HepG2 (cell line): ENCODE measurements at regions not wholly inside any gene's neighbourhood (a gene's known extent, or its start where the extent isn't known, plus 50 kb on each side); places are given as distances from the start of the nearest gene placed in this dataset.

Experiments used
- CTCF ChIP-seq: sonication (generic); formaldehyde crosslinking; IDR thresholded peaks from 2 replicates; pipeline ENCODE4 v1.5.0; 2020; ENCODE audit warnings: mild to moderate bottlenecking, missing genetic modification reagents, moderate library complexity
- EZH2 ChIP-seq: conservative IDR thresholded peaks from 2 replicates; pipeline ENCODE4 v1.6.1; 2012; ENCODE audit warnings: mild to moderate bottlenecking, low read depth, low read length, moderate library complexity
- HDAC2 ChIP-seq: sonication (generic); formaldehyde crosslinking; IDR thresholded peaks from 2 replicates; pipeline ENCODE4 v1.4.0; 2020; ENCODE audit warnings: missing genetic modification reagents
- KDM5B ChIP-seq: sonication (generic); formaldehyde crosslinking; IDR thresholded peaks from 2 replicates; pipeline ENCODE4 v1.4.0; 2020; ENCODE audit warnings: missing genetic modification reagents, mild to moderate bottlenecking, borderline replicate concordance
- SIN3A ChIP-seq: IDR thresholded peaks from 2 replicates; pipeline ENCODE4 v1.6.1; 2011; ENCODE audit warnings: low read depth, mild to moderate bottlenecking, control low read depth, low read length, borderline replicate concordance
- ZBTB2 ChIP-seq: sonication (generic); formaldehyde crosslinking; IDR thresholded peaks from 2 replicates; pipeline ENCODE4 v1.8.0; 2022; ENCODE audit warnings: low read depth, missing genetic modification reagents
- ZNF263 ChIP-seq: sonication (generic); formaldehyde crosslinking; IDR thresholded peaks from 2 replicates; pipeline ENCODE4 v1.4.0; 2020; ENCODE audit warnings: missing genetic modification reagents
- ZNF441 ChIP-seq: sonication (generic); formaldehyde crosslinking; IDR thresholded peaks from 2 replicates; pipeline ENCODE4 v1.7.0; 2021; ENCODE audit warnings: missing genetic modification reagents, borderline replicate concordance
- ZNF670 ChIP-seq: sonication (generic); formaldehyde crosslinking; IDR thresholded peaks from 2 replicates; pipeline ENCODE4 v1.8.0; 2022; ENCODE audit warnings: mild to moderate bottlenecking, missing genetic modification reagents, borderline replicate concordance
- ZNF792 ChIP-seq: IDR thresholded peaks from 2 replicates; pipeline ENCODE4 v1.6.1; 2016
- ZSCAN30 ChIP-seq: sonication (generic); formaldehyde crosslinking; IDR thresholded peaks from 2 replicates; pipeline ENCODE4 v1.5.0; 2020; ENCODE audit warnings: mild to moderate bottlenecking, missing genetic modification reagents
- TF ChIP-seq, protein P1 (sequence below): sonication (generic); formaldehyde crosslinking; IDR thresholded peaks from 2 replicates; pipeline ENCODE4 v1.4.0; 2020; ENCODE audit warnings: mild to moderate bottlenecking, missing genetic modification reagents
- TF ChIP-seq, protein P2 (sequence below): sonication (generic); formaldehyde crosslinking; IDR thresholded peaks from 2 replicates; pipeline ENCODE4 v1.4.0; 2020; ENCODE audit warnings: mild to moderate bottlenecking, missing genetic modification reagents

DNA sequence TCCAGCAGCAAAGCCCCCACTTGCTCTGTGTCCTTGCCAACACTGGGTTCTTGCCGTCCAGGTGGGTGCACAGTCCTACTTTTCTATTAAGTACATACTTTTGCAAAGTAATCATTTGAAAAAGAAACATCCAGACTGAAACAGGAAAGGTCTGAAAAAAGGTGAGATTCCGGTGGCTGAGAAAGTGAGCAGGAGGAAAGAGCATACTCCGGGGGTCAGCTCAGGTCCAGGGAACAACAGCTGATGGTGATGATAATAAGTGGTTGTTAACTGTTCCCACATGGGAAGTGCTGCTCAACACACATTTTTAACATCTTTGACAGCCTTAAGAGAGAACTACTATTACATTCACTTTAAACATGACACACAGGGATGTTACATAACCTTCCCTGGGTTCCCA is 86.1 kb upstream of the UXS1 start:
- TF ChIP-seq ZSCAN30 (CRISPR knock-in tag) (no peak), CTCF (CRISPR knock-in tag) (no peak), ZBTB2 (CRISPR knock-in tag) (no peak), ZNF792 (CRISPR knock-in tag) (no peak), ZNF670 (CRISPR knock-in tag) (no peak), EZH2 (no peak), HDAC2 (CRISPR knock-in tag) (no peak), ZNF263 (no peak), ZNF441 (CRISPR knock-in tag) (peak; percentile 85; the same call in 1 of the 2 replicates), SIN3A (no peak), KDM5B (no peak)
- TF ChIP-seq, protein P1, sequence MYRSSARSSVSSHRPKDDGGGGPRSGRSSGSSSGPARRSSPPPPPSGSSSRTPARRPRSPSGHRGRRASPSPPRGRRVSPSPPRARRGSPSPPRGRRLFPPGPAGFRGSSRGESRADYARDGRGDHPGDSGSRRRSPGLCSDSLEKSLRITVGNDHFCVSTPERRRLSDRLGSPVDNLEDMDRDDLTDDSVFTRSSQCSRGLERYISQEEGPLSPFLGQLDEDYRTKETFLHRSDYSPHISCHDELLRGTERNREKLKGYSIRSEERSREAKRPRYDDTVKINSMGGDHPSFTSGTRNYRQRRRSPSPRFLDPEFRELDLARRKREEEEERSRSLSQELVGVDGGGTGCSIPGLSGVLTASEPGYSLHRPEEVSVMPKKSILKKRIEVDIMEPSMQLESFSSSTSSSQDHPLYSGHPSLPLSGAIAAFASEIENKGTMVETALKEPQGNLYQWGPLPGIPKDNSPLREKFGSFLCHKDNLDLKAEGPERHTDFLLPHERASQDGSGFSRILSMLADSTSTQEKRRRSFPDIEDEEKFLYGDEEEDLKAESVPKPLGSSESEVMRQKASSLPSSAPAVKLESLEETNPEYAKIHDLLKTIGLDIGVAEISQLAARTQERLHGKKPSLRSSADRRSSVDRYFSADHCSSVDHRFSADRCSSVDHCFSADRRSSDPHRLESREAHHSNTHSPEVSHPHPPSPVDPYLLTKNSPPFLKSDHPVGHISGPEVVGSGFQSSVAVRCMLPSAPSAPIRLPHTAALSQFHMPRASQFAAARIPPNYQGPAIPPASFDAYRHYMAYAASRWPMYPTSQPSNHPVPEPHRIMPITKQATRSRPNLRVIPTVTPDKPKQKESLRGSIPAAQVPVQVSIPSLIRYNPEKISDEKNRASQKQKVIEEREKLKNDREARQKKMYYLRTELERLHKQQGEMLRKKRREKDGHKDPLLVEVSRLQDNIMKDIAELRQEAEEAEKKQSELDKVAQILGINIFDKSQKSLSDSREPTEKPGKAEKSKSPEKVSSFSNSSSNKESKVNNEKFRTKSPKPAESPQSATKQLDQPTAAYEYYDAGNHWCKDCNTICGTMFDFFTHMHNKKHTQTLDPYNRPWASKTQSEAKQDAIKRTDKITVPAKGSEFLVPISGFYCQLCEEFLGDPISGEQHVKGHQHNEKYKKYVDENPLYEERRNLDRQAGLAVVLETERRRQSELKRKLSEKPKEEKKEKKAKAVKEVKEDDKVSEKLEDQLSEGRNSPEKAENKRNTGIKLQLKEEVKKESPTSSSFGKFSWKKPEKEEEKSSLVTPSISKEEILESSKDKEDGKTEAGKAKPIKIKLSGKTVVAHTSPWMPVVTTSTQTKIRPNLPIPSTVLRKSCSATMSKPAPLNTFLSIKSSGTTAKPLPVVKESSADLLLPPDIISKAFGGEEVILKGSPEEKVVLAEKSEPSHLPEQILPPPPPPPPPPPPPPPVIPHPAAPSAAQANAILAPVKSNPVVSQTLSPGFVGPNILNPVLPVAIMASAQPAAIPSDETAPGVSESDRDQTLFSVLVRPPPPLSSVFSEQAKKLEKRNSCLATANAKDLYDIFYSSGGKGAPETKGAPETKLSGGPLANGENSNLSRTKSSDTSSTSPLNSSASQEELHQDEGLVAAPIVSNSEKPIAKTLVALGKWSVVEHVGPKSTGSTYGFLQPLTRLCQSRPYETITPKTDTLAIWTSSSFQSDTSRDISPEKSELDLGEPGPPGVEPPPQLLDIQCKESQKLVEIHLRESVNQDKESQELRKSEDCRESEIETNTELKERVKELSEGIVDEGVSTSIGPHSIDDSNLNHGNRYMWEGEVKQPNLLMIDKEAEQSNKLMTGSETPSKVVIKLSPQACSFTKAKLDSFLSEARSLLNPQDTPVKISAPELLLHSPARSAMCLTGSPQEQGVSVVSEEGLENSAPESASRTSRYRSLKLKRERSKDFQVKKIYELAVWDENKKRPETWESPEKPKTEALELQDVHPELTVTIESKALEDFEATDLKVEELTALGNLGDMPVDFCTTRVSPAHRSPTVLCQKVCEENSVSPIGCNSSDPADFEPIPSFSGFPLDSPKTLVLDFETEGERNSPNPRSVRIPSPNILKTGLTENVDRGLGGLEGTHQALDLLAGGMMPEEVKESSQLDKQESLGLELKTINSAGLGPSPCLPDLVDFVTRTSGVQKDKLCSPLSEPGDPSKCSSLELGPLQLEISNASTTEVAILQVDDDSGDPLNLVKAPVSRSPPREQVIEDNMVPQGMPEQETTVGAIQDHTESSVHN, result no peak
- TF ChIP-seq, protein P2, sequence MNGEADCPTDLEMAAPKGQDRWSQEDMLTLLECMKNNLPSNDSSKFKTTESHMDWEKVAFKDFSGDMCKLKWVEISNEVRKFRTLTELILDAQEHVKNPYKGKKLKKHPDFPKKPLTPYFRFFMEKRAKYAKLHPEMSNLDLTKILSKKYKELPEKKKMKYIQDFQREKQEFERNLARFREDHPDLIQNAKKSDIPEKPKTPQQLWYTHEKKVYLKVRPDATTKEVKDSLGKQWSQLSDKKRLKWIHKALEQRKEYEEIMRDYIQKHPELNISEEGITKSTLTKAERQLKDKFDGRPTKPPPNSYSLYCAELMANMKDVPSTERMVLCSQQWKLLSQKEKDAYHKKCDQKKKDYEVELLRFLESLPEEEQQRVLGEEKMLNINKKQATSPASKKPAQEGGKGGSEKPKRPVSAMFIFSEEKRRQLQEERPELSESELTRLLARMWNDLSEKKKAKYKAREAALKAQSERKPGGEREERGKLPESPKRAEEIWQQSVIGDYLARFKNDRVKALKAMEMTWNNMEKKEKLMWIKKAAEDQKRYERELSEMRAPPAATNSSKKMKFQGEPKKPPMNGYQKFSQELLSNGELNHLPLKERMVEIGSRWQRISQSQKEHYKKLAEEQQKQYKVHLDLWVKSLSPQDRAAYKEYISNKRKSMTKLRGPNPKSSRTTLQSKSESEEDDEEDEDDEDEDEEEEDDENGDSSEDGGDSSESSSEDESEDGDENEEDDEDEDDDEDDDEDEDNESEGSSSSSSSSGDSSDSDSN (CRISPR knock-in tag), result no peak
